HG03045 (cell line): ENCODE measurements at regions not wholly inside any gene's neighbourhood (a gene's known extent, or its start where the extent isn't known, plus 50 kb on each side); places are given as distances from the start of the nearest gene placed in this dataset.
"Not testable (repeated sequence)": the region's sequence is repeated elsewhere in the genome, so short reads cannot be mapped to it uniquely, and the experiment has no call there.

ENCODE experiments used
- ATAC-seq: cut with Tn5 transposase; IDR thresholded peaks from one replicate; pipeline ENCODE4 v1.9.1; 2021; ENCODE audit warnings: mild to moderate bottlenecking, moderate library complexity; ENCODE audit not compliant: unreplicated experiment

DNA sequence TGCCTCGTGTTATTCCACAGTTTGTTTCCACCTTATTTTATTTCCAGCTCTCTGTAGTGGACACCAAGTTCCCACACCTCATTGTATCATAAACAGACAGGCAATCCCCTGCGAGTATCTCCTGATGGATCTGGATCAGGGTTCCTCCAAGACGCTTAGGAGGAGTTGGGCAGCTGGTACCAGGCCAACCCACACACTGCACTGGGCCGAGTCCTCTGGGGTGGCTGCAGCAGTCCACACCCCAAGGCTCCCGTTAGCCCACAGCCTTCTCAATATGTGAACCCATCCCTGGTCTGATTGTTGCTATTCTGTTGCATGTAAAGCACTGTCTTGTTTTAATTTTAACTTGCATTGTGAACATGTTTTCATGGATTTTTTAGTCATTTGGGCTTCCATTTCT is 178.8 kb upstream of the RAB6C start:
- no peak for ATAC-seq

DNA sequence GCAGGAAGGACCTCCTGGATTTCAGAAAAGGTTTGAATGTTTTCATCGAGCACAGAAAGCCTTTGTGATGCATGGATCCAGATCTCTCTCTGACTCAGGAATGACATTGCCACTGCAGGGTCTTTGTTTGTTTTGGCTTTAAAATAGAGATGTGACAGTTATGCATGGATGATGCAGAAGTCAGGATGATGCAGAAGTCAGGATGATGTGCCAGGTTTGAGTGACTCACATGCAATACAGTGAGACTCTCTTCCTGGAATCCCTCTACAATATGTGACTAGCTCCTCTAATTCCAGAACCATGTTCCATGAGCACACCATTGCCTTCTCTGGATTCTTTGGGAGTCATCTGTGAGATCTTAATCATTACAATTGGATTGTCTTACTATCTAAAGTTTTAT is 177.9 kb upstream of the RAB6C start:
- no peak for ATAC-seq

DNA sequence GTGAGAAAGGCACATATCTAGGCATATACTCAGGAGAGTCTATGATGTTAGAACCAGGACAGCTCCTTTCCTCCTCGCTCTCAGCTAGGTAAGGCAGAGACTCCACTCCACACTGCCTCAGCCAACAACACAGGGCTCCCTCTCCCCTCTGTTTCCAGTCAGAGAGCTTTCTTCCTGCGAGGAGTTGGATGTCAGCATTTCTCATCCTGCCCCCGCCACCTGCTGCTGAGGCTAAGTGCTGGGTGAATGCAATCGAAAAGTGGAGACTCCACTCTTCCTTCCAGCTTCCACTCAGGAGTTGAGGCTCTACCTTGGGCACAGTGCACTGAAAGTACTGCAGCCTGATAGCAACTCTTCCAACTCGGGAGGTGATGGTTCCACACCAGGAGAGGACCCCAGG is 177.2 kb upstream of the RAB6C start:
- no peak for ATAC-seq

DNA sequence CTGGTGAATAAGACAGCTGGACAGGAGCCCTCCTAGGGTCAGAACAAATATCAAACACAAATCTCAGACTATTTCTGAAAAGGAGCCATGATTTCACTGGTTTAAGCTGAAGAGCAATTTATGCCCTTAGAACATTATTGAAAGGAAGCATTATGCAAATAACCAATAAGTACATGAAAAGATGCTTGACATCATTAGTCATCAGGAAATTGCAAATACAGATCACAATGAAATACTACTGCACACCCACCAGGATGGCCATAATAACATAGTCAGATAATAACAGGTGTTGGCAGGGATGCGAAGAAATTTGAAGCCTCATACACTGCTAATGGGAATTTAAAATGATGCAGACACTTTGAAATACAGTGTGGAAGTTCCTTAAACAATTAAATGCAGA is 176.4 kb upstream of the RAB6C start:
- ATAC-seq: no peak

DNA sequence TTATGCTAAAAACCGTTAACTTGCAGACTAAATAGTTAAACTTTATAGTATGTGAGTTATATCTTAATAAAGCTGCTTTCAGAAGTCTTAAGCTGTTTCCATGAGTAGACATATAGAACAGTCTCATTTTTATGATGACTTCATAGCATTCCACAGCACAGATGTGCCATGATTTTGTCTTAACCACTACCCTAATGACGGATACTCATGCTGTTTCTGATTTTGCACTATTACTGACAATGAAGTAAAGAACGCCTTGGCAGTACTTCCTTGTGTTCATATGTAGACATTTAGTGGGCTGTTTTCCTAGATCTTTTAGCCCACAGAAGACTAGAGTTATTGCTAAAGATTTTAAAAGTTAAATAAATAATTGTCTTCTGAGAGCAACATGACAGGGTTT is 175.6 kb upstream of the RAB6C start:
- no peak for ATAC-seq

DNA sequence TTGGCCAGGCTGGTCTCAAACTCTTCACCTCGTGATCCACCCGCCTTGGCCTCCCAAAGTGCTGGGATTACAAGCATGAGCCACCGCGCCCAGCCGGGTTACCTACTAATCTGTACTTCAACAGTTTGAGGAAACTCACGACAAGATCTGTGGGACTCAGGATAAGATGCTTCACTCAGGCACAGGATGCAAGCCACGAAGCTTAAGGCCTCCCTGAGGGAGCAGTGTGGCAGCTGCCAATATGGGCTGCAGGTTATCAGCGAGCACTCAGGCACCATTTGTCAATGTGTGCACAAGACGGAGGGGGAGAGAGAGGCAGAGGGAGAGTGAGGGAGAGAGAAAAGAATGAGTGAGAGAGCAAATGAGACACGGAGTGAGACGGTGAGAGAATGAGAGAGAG is 173.6 kb upstream of the RAB6C start:
- ATAC-seq: no peak

DNA sequence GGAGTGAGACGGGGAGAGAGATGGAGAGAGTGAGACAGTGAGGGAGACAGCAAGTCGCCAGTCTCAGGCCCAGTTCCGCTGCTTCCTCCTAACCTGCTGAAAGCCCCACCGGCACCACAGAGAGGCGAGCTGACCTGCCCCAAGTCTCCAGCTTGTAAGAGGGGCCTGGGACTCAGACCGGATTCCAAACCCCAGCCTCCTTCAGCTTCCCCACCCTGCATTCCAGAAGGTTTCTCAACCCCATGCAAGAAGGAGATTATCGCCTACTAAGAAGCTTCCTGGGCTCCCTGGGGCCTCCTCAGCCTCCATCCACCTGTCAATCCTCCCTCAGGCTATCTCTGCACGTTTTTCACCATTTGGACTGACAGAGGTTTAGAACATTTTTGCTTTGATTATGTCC is 173.1 kb upstream of the RAB6C start:
- no peak for ATAC-seq

DNA sequence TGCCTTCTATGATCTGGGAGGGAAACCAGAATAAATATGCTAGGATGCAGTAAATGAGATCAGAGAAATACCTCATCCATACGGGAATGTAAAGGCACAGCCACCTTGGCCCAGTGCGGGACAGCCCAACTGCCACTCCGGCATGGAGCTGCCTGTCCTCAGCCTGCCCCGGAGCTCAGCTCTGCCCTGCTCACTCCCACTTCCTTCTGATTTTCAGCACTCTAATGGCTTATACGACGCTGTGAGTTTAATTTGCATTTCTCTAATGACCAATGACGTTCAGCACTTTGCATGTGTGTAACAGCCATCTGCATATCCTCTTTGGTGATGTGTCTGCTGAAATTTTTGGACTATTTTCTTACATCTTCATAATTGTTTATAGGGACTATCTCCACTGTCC is 172.5 kb upstream of the RAB6C start:
- ATAC-seq: no peak

DNA sequence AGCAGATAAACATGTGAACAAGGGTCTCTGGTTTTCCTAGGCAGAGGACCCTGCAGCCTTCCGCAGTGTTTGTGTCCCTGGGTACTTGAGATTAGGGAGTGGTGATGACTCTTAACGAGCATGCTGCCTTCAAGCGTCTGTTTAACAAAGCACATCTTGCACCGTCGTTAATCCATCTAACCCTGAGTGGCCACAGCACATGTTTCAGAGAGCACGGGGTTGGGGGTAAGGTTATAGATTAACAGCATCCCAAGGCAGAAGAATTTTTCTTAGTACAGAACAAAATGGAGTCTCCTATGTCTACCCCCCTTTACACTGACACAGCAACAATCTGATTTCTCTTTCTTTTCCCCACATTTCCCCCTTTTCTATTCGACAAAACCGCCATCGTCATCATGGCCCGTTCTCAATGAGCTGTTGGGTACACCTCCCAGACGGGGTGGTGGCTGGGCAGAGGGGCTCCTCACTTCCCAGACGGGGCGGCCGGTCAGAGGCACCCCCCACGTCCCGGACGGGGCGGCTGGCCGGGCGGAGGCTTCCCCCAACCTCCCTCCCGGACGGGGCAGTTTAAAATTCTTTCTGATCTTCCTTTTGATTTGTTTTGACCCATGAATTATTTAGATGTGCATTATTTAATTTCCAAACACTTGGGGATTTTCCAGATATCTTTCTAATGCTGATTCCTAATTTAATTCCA is 171.7 kb upstream of the RAB6C start:
- ATAC-seq: not testable (repeated sequence)

DNA sequence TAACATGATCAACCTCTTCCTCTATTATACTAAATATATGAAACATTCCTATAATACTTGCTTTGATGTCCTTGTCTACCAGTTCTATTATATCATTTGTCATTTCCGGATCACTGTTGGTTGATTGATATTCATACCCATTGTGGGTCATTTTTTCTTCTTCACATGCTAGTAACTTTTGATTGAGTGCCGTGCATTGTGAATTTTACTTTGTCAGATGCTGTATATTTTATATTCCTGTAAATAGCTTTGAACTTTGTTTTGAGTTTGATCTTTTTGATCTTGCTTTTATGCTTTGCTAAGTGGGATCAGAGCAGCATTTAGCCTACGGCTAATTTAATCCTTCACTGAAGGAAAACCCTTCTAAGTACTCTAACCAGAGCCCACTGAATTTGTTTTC is 168.9 kb upstream of the RAB6C start:
- ATAC-seq: no peak

DNA sequence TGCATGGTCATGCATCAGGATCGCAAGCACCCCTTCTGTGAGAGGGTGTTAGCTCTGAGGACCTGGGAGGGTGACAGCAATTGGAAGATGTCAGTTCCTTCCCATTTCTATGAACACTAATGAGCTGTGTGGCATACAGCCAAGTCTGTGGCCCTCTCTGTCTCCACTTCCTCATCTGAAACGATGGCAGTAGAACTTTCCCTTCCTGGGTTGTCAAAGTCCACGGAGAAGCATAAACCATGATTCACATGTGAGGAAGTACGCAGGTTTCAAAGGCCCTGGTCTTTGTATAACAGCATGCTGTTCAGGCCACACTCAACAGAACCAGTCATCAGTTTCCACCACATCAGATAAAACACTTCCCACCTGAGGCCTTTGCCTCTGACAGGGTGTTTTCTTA is 167.4 kb upstream of the RAB6C start:
- ATAC-seq: no peak

DNA sequence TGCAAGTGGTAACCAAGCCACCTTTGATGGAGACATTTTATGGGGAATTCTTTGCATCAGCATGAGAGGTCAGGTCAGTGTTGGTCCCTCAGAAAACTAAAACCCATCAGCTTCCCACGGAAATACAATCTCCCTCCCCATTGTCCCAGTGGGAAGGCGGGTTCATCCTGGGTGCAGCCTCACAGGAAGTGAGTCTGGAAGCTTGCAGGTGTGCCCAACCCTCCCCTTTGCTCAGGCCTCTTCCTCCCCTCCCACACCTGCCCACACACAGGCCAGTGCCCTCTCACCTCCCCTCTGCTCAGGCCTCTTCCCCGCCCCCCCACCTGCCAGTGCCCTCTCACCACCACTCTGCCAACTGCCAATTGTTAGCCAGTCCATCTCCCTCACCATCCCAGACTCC is 166.8 kb upstream of the RAB6C start:
- no peak for ATAC-seq

DNA sequence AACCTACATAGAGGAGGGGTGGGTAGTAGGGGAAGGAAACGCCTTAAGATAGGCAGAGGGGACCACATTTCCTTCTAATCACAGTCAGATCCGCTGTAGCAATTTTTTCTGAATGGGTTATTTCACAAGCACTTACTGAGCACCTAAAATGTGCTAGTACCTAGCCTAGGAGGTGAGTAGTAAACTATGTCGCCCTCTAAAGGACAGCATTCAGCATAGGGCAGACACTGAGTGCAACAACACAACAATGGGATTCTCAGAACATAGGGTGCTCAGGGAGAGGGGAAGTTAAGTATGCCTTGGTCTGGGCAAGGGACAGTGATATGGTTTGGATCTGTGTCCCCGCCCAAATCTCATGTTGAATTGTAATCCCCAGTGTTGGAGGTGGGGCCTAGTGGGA is 166.1 kb upstream of the RAB6C start:
- ATAC-seq: no peak

DNA sequence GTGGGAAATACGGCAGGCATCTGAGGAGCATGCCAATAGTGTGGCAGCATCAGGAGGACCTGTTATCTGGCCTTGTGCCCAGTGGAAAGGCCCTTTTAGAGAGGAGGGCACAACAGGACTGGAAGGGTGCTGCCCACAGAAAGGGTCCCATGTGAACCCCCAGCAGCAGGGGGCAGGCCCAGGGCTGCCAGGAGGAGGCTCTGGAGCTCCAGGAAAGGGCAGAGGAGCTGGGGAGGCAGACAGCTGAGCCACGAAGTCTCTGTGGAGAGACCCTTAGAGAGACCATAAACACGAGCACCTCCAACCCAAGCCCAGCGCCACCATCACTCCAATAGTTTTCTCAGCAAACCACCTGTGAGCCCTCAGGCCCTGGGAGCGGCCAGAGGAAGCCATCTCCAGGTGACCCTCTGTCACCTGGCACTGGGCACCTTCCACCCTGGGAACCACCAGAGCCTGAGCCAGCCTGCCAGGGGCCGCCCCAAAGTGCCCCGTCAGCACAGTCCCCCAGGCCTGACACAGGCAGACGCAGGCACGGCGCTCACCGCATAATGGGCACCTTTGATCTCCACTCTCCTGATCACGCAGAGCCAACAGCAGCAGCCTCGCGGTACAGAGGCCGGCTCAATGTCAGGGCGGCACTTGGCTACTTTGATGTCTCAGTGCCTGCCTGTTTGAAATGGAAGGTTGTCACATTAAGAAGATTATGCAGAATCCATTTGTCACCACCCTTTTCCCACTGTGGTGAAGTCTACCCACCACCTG is 162.5 kb upstream of the RAB6C start:
- ATAC-seq: no peak

DNA sequence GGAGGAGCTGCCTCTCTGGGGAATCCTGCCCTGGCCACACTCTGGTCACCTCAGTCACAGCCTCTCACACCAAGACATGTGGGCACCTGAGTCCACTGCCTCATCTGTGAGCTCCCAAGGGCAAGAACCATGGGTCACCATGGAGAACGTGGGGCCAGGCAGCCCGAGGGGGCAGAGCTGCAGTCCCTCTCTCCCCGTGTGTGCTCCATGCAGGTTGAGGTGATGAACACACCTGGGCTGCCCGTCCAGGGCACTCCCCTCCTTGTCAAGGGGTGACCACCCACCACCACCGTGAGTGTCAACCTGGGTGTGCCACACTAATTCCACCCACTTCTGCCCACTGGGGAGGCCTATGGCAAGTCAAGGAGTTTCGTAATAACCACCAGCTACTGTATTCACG is 159.6 kb upstream of the RAB6C start:
- ATAC-seq: no peak

DNA sequence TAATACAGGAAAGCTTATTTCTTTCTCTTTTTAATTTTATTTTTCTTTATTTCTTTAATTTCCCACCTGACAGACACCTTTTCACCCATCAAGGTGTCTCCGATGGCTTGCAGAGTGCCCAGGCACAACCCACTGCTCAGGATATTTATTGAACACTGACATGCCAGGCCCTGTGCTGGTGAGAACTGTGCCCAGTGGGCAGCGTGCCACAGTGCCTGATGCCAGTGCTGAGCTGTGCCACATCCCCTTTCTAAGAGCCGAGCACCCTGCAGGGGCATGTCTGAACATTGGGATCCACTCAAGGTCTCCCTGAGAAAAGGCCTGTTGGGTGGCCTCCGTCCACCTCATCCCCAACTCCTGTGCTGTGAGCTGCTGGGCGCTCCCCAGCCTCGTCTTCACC is 158.6 kb upstream of the RAB6C start:
- no peak for ATAC-seq

DNA sequence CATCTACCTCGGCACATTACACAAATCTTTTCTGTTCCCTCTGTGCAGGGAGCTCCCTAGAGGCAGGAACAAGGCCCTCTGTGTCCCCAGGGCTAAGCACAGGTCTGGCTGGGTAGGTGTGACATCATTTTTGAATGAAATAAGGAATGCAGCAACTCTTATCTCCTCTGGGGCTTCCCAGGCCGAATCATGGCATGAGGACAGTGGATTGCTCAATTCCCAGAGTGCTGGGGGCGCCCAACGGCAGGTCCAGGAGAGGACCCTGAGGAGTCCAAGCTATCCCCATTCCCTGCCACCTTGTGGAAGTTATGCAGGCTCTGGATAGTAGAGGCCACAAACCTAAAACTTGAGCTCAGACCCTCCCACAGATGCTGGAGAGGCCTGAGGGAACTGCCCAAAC is 158.0 kb upstream of the RAB6C start:
- ATAC-seq: no peak

DNA sequence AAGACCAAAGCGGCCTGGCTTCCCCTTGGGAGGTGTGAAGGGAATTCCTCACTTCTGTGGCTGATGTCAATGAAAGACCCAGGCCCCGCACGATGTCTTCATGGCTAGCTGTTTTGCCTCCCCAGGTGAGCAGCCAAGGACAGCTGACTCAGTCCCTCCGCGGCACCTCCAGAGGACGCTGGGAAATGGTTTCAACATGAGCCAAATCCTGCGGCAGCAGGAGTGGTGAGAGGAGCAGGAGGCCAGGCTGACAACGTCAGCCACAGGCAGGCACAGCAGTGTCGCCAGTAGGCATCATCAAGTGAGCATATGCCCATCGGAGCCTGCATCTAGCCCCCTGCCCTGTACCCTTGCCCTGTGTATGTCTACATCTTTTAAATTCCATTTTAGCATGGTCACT is 156.4 kb upstream of the RAB6C start:
- ATAC-seq: no peak

DNA sequence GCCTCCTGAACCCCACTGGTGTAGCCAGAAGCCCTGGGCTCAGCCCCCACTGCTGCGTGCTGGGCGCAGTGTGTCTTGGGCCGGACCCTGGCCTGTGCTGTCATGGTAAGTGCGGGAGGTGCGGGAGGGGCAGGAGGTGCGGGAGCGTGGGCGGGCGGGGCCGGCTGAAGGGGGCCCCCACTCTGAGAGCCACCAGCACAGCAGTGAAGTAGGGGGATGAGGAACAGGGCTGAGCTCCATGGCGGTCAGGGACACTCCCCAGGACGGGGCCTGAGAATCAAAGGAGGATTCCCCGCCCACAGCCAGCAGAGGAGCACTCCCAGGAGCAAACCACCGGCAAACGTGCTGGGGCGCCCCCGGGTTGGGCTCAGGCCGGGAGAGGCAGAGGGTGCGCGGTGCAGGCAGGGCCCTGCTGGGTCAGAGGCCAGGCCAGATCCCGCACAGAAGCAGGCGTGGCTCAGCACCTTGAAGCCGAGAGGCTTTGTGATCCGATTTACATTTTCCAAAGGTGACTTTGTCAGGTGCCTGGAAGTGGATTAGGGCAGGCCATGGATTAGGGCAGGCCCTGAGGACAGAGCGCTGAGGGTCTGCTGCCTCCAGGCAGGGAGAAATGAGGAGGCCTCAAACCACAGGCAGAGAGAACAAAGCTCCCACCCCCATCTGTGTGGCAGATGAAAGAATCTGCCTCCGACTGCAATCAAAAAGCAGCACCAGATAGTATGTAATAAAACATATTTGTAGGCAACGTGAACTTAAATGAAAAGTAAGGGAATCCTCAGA is 152.0 kb upstream of the RAB6C start:
- ATAC-seq: no peak

DNA sequence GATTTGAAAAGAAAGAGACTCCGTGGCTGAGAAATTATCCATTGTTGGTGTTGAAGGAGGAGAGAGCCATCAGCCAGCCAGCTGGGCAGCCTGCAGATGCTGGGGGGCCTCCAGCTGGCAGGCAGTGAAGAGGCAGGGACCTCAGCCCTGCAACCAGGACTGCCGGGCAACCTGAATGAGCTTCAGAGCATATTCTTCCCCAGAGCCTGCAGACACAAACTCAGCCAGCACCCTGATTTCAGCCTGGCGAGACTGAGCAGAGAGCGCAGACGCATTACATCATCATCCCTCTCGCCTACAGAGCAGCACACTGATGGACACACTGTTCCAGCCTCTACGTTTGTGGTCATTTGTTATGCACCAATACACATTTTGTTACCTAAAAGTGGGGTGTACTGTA is 150.7 kb upstream of the RAB6C start:
- no peak for ATAC-seq

DNA sequence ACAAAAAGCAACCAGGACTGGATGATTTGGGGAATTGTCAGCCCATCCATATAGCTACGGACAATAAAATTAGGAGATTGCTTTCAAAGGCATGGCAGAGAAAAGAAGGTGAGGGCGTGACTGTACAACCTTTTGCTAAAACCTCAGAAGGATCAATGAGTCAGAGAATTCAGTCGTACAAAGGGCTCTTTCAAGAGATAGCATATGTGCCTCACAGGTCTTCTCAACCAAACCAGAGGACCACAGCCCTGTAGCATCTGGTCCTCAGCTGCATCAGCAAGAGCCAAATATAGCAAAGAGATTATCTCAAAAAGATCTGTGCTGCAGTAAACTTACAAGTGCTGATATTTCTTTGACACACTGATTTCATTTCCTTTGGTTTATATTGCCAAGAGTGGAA is 149.9 kb upstream of the RAB6C start:
- ATAC-seq: no peak

DNA sequence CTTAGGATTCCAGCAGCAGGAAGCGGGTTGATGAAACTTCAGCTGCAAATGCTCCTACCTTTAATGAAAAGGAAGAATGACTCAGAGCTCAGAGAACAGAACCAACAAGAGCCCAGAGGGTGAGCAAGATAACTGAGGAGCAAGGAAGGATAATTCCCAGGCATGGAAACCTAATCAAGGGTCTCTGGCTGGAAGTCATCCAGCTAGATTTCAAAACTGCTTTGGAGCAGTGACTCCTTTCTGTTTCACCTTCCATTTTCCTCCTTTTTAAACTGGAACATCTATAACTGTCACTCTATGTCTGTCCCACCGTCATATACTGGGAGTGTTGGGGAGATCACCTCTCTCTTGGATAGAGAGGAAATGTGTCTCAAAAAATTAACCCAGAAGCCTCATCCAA is 148.4 kb upstream of the RAB6C start:
- no peak for ATAC-seq
